ENCODE measurements at regions not wholly inside any gene's neighbourhood (a gene's known extent, or its start where the extent isn't known, plus 50 kb on each side); places are given as distances from the start of the nearest gene placed in this dataset.

- POLR2A ChIA-PET = no interaction called here
- Histone ChIP-seq H3K27me3 (ENCODE audit: control insufficient read depth, insufficient read depth, low read length) (peaks cover 6% of the 10 kb centered on the region), H3K4me3 (ENCODE audit: low read depth, low read length) (no peak overlapping the region), H3K36me3 (ENCODE audit: control insufficient read depth, insufficient read depth, low read length) (no peaks in the 10 kb centered on the region)
- CTCF ChIA-PET = interaction anchor here (0.7 to 1.5 kb wide), 7 partner anchors 8 to 145 kb away, joined by 3 to 10 read pairs (median 3); no protein-coding TSS in a partner anchor
- DNase-seq (ENCODE audit: low read depth) = no peak
- no peak for TF ChIP-seq CTCF (IDR thresholded peaks at IDR 0.05; ENCODE audit: insufficient read depth, low read depth, low read length)
Measured at GRCh38 chr3:184505076-184505878, 56.3 kb upstream of the EPHB3 start.

- Histone ChIP-seq H3K27me3 (ENCODE audit: control insufficient read depth, insufficient read depth, low read length) (peaks cover 9% of the 10 kb centered on the region), H3K4me3 (ENCODE audit: low read depth, low read length) (no peak overlapping the region), H3K36me3 (ENCODE audit: control insufficient read depth, insufficient read depth, low read length) (no peaks in the 10 kb centered on the region)
- ChIA-PET POLR2A (interaction anchor here (0.5 kb wide), 1 partner anchor 136 kb away, joined by 4 read pairs; no protein-coding TSS in a partner anchor), CTCF (interaction anchor here (1.1 to 1.3 kb wide), 2 partner anchors 116 to 131 kb away, joined by 3 read pairs; no protein-coding TSS in a partner anchor)
- DNase-seq (ENCODE audit: low read depth) = no peak
- TF ChIP-seq CTCF (IDR thresholded peaks at IDR 0.05; ENCODE audit: insufficient read depth, low read depth, low read length) = no peak
Measured at GRCh38 chr3:184506561-184506991, 55.0 kb upstream of the EPHB3 start.

GRCh38 chr3:184508938-184509337 is 52.6 kb upstream of the EPHB3 start:
- ChIA-PET CTCF (interaction anchor here (1.2 to 1.4 kb wide), 2 partner anchors 91 to 137 kb away, joined by 4 to 6 read pairs; no protein-coding TSS in a partner anchor), POLR2A (no interaction called here)
- Histone ChIP-seq H3K4me3 (ENCODE audit: low read depth, low read length) (no peak overlapping the region), H3K36me3 (ENCODE audit: control insufficient read depth, insufficient read depth, low read length) (no peaks in the 10 kb centered on the region), H3K27me3 (ENCODE audit: control insufficient read depth, insufficient read depth, low read length) (peaks cover 24% of the 10 kb centered on the region)
- TF ChIP-seq CTCF (IDR thresholded peaks at IDR 0.05; ENCODE audit: insufficient read depth, low read depth, low read length) = no peak
- DNase-seq (ENCODE audit: low read depth) = no peak

- no peak for DNase-seq (ENCODE audit: low read depth)
- ChIA-PET CTCF (interaction anchor here (0.8 to 6.4 kb wide), 11 partner anchors 19 to 158 kb away, joined by 3 to 95 read pairs (median 6); no protein-coding TSS in a partner anchor), POLR2A (no interaction called here)
- Histone ChIP-seq H3K4me3 (ENCODE audit: low read depth, low read length) (no peak overlapping the region), H3K27me3 (ENCODE audit: control insufficient read depth, insufficient read depth, low read length) (peaks cover 30% of the 10 kb centered on the region), H3K36me3 (ENCODE audit: control insufficient read depth, insufficient read depth, low read length) (no peaks in the 10 kb centered on the region)
- no peak for TF ChIP-seq CTCF (IDR thresholded peaks at IDR 0.05; ENCODE audit: insufficient read depth, low read depth, low read length)
Measured at GRCh38 chr3:184511741-184512140, 49.8 kb upstream of the EPHB3 start.

All from BJ (cell line).